HEK293T (cell line): ENCODE measurements at regions not wholly inside any gene's neighbourhood (a gene's known extent, or its start where the extent isn't known, plus 50 kb on each side); places are given as distances from the start of the nearest gene placed in this dataset.

Experiments
- CTCF ChIA-PET: fragments of 350-600 bp; formaldehyde crosslinking; extraction: SDS; loops from one replicate; lab custom pipeline; 2021; ENCODE audit warnings: antibody characterized with exemption, inconsistent platforms; lab: Yijun Ruan, JAX
- POLR2A ChIA-PET: fragments of 350-600 bp; formaldehyde crosslinking; extraction: SDS; loops from one replicate; lab custom pipeline; 2020; ENCODE audit warnings: antibody characterized with exemption, inconsistent platforms; lab: Yijun Ruan, JAX
- DNase-seq: peaks from one replicate; pipeline ENCODE4 v3.0.0; 2012; ENCODE audit warnings: mixed read lengths; ENCODE audit errors: extremely low spot score
- ARNT ChIP-seq: fragments of 450-650 bp; IDR thresholded peaks from 2 replicates; pipeline ENCODE4 v1.6.1; 2017; ENCODE audit warnings: mild to moderate bottlenecking
- BHLHE40 ChIP-seq: fragments of 450-650 bp; IDR thresholded peaks from 2 replicates; pipeline ENCODE4 v1.6.1; 2016; ENCODE audit warnings: mild to moderate bottlenecking, moderate library complexity, borderline replicate concordance
- CTBP1 ChIP-seq: fragments of 450-650 bp; IDR thresholded peaks from 2 replicates; pipeline ENCODE4 v1.6.1; 2016; ENCODE audit warnings: borderline replicate concordance
- ELF4 ChIP-seq: fragments of 450-650 bp; IDR thresholded peaks from 2 replicates; pipeline ENCODE4 v1.6.1; 2017; ENCODE audit warnings: antibody characterized with exemption
- FOXA1 ChIP-seq: fragments of 450-650 bp; IDR thresholded peaks from 2 replicates; pipeline ENCODE4 v1.6.1; 2016; ENCODE audit warnings: mild to moderate bottlenecking
- FOXK2 ChIP-seq: fragments of 450-650 bp; IDR thresholded peaks from 2 replicates; pipeline ENCODE4 v1.6.1; 2016; ENCODE audit warnings: mild to moderate bottlenecking
- FOXM1 ChIP-seq: fragments of 450-650 bp; IDR thresholded peaks from 2 replicates; pipeline ENCODE4 v1.6.1; 2017; ENCODE audit warnings: mild to moderate bottlenecking, borderline replicate concordance
- HDGF ChIP-seq: fragments of 450-650 bp; IDR thresholded peaks from 2 replicates; pipeline ENCODE4 v1.6.1; 2017; ENCODE audit warnings: antibody characterized with exemption, borderline replicate concordance
- L3MBTL2 ChIP-seq: fragments of 450-650 bp; conservative IDR thresholded peaks from 2 replicates; pipeline ENCODE4 v1.6.1; 2016; ENCODE audit warnings: mild to moderate bottlenecking
- LEF1 ChIP-seq: fragments of 450-650 bp; IDR thresholded peaks from 2 replicates; pipeline ENCODE4 v1.6.1; 2017; ENCODE audit warnings: mild to moderate bottlenecking, borderline replicate concordance
- NFRKB ChIP-seq: fragments of 450-650 bp; IDR thresholded peaks from 2 replicates; pipeline ENCODE4 v1.6.1; 2016; ENCODE audit warnings: mild to moderate bottlenecking, moderate library complexity
- SP1 ChIP-seq: fragments of 450-650 bp; IDR thresholded peaks from 2 replicates; pipeline ENCODE4 v1.6.1; 2017
- SUZ12 ChIP-seq: fragments of 450-650 bp; IDR thresholded peaks from 2 replicates; pipeline ENCODE4 v1.6.1; 2016; ENCODE audit warnings: mild to moderate bottlenecking
- TARDBP ChIP-seq: fragments of 450-650 bp; IDR thresholded peaks from 2 replicates; pipeline ENCODE4 v1.6.1; 2016
- ZNF384 ChIP-seq: fragments of 450-650 bp; IDR thresholded peaks from 2 replicates; pipeline ENCODE4 v1.6.1; 2016
- TF ChIP-seq, protein P1 (sequence below): fragments of 450-650 bp; IDR thresholded peaks from 2 replicates; pipeline ENCODE4 v1.6.1; 2016

DNA sequence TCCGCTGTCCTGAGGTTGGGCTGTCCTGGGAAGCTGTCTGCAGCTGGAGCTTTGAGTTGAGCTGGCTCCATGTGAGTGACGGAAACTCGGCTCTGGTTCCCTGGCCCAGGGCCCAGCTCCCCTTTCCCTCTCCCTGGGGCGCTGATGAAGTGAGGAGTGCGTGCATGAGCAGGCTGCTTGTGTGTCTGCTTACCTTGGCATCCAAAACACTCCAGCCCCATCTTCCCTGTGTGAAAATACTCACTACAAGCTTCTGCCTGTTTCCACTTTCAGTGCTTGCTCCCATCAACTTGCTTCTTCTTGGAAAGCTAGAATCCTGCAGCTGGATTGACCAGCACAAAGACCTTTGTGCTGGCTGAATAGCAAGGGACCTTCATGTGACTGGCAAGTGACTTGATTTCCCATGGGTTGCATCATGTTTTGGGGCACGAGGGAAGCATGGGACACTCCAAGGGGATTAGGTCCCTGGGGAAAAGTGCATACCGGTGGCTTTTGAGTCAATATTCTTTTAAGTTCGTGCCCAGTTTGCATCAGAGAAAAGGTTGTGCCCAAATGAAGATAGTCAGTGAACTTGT is 198.1 kb downstream of the GADD45G start:
- CTCF ChIA-PET: interaction anchor here (0.7 kb wide), 1 partner anchor 71 kb away, joined by 4 read pairs; no protein-coding TSS in a partner anchor
- POLR2A ChIA-PET: no interaction called here
- TF ChIP-seq SUZ12: no peak
- no peak for TF ChIP-seq NFRKB
- no peak for TF ChIP-seq CTBP1
- no peak for TF ChIP-seq BHLHE40
- no peak for TF ChIP-seq ZNF384
- TF ChIP-seq ELF4: no peak
- TF ChIP-seq HDGF: no peak
- DNase-seq: no peak

DNA sequence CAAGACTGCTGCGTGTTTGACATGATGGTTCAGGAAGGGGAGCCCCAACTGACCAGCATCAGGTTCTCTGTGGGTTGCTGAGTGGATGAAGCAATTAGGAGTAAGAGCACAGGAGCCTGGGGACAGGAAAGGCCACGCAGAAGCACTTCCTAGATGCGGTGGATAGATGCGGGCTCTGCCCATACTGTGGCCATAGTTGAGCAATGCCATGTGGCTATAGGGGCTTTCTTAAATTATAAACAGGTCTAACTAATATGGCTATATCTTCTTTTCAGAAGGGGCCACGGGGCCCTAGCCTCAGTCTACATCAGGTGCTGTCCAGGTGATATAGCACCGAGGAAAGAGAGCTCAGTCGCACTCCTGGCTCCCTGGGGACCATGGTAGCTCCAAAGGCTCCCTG is 198.6 kb downstream of the GADD45G start:
- ChIA-PET POLR2A (no interaction called here), CTCF (no interaction called here)
- DNase-seq: no peak
- TF ChIP-seq, protein P1, sequence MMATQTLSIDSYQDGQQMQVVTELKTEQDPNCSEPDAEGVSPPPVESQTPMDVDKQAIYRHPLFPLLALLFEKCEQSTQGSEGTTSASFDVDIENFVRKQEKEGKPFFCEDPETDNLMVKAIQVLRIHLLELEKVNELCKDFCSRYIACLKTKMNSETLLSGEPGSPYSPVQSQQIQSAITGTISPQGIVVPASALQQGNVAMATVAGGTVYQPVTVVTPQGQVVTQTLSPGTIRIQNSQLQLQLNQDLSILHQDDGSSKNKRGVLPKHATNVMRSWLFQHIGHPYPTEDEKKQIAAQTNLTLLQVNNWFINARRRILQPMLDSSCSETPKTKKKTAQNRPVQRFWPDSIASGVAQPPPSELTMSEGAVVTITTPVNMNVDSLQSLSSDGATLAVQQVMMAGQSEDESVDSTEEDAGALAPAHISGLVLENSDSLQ: no peak
- TF ChIP-seq BHLHE40 (no peak), FOXM1 (no peak), L3MBTL2 (no peak), LEF1 (no peak), FOXA1 (no peak), FOXK2 (no peak), ZNF384 (no peak), ELF4 (no peak), SP1 (no peak), NFRKB (no peak), SUZ12 (no peak), ARNT (no peak), HDGF (no peak), CTBP1 (no peak), TARDBP (no peak)

DNA sequence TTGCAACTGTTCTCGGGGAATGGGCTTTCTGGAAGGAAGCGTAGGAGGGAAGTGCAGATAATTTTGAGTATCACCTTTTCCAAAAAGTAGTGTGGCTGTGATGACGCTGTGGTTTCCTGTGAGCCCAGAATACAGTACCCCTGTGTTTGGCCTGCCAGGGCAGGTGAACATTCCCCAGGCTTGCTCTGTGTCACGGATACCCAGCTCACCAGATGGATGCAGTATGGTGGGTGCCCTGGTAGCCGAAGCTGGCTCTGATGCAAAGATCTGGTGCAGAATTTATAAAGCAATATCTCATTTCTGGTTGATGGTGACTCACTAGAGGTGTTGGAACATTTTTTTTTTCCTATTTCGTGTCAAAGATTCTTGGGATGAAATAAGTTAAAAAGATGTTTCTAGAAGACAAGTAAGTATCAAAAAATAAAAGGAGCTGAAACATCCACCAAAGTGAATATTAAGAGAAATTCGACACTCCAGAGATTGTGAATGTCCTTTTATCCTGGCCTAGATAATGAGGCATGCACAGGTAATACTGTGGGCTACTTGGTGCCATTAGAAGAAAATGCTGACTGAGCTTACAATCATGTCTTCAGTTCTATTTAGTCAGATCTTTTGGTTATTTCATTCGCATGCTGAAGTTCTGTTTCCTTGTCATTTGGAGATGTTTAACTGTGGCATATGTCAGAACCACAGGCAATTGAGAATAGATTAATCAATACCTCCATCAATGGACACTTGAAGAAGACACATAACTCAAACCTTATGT is 200.1 kb downstream of the GADD45G start:
- DNase-seq: no peak
- ChIA-PET CTCF (no interaction called here), POLR2A (no interaction called here)
- TF ChIP-seq ARNT (no peak), BHLHE40 (no peak), ELF4 (no peak), ZNF384 (no peak), LEF1 (no peak), L3MBTL2 (no peak), SP1 (no peak), NFRKB (no peak), FOXM1 (no peak), TARDBP (no peak)
- TF ChIP-seq, protein P1: no peak

DNA sequence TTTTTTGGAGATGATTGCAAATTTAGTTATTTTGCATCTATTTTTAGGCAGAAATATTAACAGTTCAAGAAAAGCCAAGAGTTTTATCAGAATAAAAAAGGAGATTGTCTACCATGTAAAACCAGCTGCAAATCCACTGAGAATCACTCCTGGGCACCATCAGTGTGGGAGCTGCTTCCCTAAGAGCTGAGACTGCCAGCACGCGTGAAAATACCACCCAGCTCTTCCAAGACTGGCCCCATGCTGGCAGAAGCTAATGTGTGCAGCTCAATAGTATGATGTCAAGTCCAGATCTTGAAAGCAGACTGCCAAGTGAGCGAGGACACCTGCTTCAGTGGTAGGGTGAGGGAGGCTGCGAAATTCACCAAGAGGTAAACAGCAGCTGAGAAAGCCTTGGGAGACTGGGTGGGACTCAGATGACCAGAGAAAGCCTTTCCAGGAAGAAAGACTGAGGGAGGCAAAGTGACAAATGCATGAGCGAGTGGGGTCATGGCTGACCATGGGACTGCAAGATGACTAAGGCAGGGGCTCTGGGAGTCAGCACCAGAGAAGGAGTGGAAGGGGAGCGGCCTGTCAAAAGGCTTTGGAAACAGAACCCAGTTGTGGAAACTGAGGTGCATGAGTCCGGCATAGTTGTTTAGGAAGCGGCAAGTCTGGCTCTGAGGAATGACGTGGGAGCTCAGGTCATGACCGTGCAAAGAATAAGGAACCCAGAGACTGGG is 200.9 kb downstream of the GADD45G start:
- TF ChIP-seq LEF1 (no peak), BHLHE40 (no peak), ARNT (no peak), NFRKB (no peak), FOXA1 (no peak), SUZ12 (no peak), TARDBP (no peak), FOXM1 (no peak), SP1 (no peak), HDGF (no peak), CTBP1 (no peak), FOXK2 (no peak), ZNF384 (no peak), L3MBTL2 (no peak)
- TF ChIP-seq, protein P1: no peak
- no peak for DNase-seq
- ChIA-PET CTCF (no interaction called here), POLR2A (no interaction called here)

DNA sequence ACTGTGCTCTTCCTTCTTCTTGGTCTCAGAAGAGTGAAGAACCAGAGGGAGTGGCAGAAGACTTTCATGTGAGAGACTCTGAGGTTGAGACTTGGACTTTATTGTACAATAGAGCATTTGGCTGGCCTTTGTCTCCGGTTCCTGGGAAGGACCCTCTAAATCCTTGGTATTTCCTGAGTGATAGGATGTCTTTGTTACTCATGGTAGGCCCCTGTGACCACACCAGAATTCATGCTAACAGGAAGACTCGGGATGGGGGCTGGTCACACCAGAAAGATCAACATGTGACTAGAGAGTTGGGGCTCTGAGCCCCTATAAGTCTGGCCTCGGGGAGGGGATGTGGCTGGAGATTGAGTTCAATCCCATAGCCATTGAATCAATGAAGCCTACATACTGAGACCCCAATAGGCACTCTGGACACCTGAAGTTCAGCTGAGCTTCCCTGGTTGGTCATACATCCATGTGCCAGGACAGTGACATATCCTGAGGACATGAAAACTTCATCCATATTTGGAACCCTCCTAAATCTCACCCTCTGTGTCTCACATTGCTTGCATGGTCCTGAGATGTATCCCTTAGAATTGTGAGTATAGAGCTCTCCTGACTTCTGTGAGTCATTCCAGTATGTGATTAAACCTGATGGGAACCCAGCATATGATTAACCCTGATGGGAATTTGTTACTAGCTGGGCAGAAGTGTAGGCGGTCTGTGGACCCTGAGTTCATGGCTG is 201.7 kb downstream of the GADD45G start:
- TF ChIP-seq FOXK2: no peak
- TF ChIP-seq, protein P1: no peak
- no peak for TF ChIP-seq L3MBTL2
- no peak for DNase-seq
- ChIA-PET POLR2A (no interaction called here), CTCF (no interaction called here)
